H1 (cell line): ENCODE measurements at regions not wholly inside any gene's neighbourhood (a gene's known extent, or its start where the extent isn't known, plus 50 kb on each side); places are given as distances from the start of the nearest gene placed in this dataset.

Source experiments
- BRCA1 ChIP-seq: IDR thresholded peaks from 2 replicates; pipeline ENCODE4 v1.6.1; 2012; ENCODE audit warnings: low read depth, low read length, improper control_type of control experiment
- CTCF ChIP-seq, 3 experiments: IDR thresholded peaks; 1 replicate in 2 of 3; 2 replicates in 1 of 3; pipeline versions ENCODE4 v1.5.1 to v1.6.1; 2011; ENCODE audit warnings: low read length in 3 of 3, mild to moderate bottlenecking in 3 of 3, inconsistent platforms in 2 of 3, low read depth in 1 of 3, moderate library complexity in 1 of 3; ENCODE audit not compliant: insufficient read depth in 1 of 3; ENCODE audit errors: control extremely low read depth in 1 of 3
- NANOG ChIP-seq: IDR thresholded peaks from 2 replicates; pipeline ENCODE4 v1.6.1; 2011; ENCODE audit warnings: low read length, low read depth, mild to moderate bottlenecking, inconsistent platforms; ENCODE audit not compliant: insufficient read depth, poor library complexity, severe bottlenecking
- NRF1 ChIP-seq: IDR thresholded peaks from 2 replicates; pipeline ENCODE4 v1.6.1; 2011; ENCODE audit warnings: mild to moderate bottlenecking, low read depth, low read length, improper control_type of control experiment
- RFX5 ChIP-seq: IDR thresholded peaks from 2 replicates; pipeline ENCODE4 v1.6.1; 2011; ENCODE audit warnings: low read depth, low read length, improper control_type of control experiment, borderline replicate concordance
- SAP30 ChIP-seq: fragments of 300-600 bp; sonication (generic); IDR thresholded peaks from 2 replicates; pipeline ENCODE4 v1.7.1; 2012; ENCODE audit warnings: low read length, moderate library complexity, mild to moderate bottlenecking, inconsistent platforms; ENCODE audit not compliant: insufficient read depth, insufficient replicate concordance
- SP1 ChIP-seq: IDR thresholded peaks from 2 replicates; pipeline ENCODE4 v1.6.1; 2011; ENCODE audit warnings: low read depth, low read length
- TAF1 ChIP-seq: IDR thresholded peaks from 2 replicates; pipeline ENCODE4 v1.6.1; 2011; ENCODE audit warnings: mild to moderate bottlenecking, low read depth, low read length
- TBP ChIP-seq: IDR thresholded peaks from 2 replicates; pipeline ENCODE4 v1.6.1; 2011; ENCODE audit warnings: low read depth, low read length, improper control_type of control experiment
- TEAD4 ChIP-seq: IDR thresholded peaks from 2 replicates; pipeline ENCODE4 v1.6.1; 2012; ENCODE audit warnings: low read depth, low read length, inconsistent platforms, mixed read lengths
- ZNF274 ChIP-seq: IDR thresholded peaks from 2 replicates; pipeline ENCODE4 v1.7.0; 2012; ENCODE audit warnings: low read length, borderline replicate concordance; ENCODE audit errors: extremely low read depth
- TF ChIP-seq, protein P1 (sequence below): IDR thresholded peaks from 2 replicates; pipeline ENCODE4 v1.6.1; 2012; ENCODE audit warnings: inconsistent platforms
- TF ChIP-seq, protein P2 (sequence below): IDR thresholded peaks from 2 replicates; pipeline ENCODE4 v1.6.1; 2011; ENCODE audit warnings: low read length, improper control_type of control experiment

- TF ChIP-seq CTCF (IDR thresholded peaks at IDR 0.05; ENCODE audit: control extremely low read depth in 1 of 3, insufficient read depth in 1 of 3, low read depth in 1 of 3, low read length in 3 of 3): no peak
- TF ChIP-seq, protein P1, sequence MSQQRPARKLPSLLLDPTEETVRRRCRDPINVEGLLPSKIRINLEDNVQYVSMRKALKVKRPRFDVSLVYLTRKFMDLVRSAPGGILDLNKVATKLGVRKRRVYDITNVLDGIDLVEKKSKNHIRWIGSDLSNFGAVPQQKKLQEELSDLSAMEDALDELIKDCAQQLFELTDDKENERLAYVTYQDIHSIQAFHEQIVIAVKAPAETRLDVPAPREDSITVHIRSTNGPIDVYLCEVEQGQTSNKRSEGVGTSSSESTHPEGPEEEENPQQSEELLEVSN: no peak
- TF ChIP-seq NANOG: no peak
- no peak for TF ChIP-seq ZNF274
- no peak for TF ChIP-seq TBP
- no peak for TF ChIP-seq SP1
- TF ChIP-seq BRCA1: no peak
- TF ChIP-seq TEAD4: no peak
- no peak for TF ChIP-seq NRF1
- TF ChIP-seq, protein P2, sequence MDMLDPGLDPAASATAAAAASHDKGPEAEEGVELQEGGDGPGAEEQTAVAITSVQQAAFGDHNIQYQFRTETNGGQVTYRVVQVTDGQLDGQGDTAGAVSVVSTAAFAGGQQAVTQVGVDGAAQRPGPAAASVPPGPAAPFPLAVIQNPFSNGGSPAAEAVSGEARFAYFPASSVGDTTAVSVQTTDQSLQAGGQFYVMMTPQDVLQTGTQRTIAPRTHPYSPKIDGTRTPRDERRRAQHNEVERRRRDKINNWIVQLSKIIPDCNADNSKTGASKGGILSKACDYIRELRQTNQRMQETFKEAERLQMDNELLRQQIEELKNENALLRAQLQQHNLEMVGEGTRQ: no peak
- TF ChIP-seq RFX5: no peak
- no peak for TF ChIP-seq SAP30
- TF ChIP-seq TAF1: no peak
Observed at GRCh38 chr10:28184810-28185209, 118.1 kb downstream of the MPP7 start.
